Naive thymus-derived CD8-positive, alpha-beta T cell (primary cell): ENCODE measurements at regions not wholly inside any gene's neighbourhood (a gene's known extent, or its start where the extent isn't known, plus 50 kb on each side); places are given as distances from the start of the nearest gene placed in this dataset.
"Not testable (repeated sequence)": the region's sequence is repeated elsewhere in the genome, so short reads cannot be mapped to it uniquely, and the experiment has no call there.

Experiments used
- ATAC-seq, 2 donors: fragments of 150-1000 bp; cut with Tn5 transposase in 1 of 2; sonication (Bioruptor Pico), chemical (Tn5 transposase) in 1 of 2; 1 replicate in 1 of 2; 2 replicates in 1 of 2; pipeline ENCODE4 v1.10.0; 2021; ENCODE audit warnings: mild to moderate bottlenecking in 2 of 2, moderate library complexity in 2 of 2
- POLR2A ChIA-PET: fragments of 350-600 bp; sonication (Branson Sonifier 250); formaldehyde crosslinking; loops from one replicate; lab custom pipeline; 2021; ENCODE audit warnings: antibody characterized with exemption; lab: Charles Lee
- DNase-seq, 10 donors: peaks; one replicate each; pipeline versions ENCODE4 v3.0.0 to v3.0.0-alpha.2; 2020 to 2022
- H3K27ac Mint-ChIP-seq, 10 donors: one replicate each; pipeline ENCODE4 v1.8.0; 2020 to 2022; ENCODE audit warnings: mild to moderate bottlenecking in 10 of 10, mixed read lengths in 10 of 10, moderate library complexity in 4 of 10, inconsistent platforms in 1 of 10
- H3K27me3 Mint-ChIP-seq, 5 donors: one replicate each; pipeline ENCODE4 v1.8.0; 2021 to 2022; ENCODE audit warnings: mixed read lengths in 5 of 5
- H3K36me3 Mint-ChIP-seq, 3 donors: one replicate each; pipeline ENCODE4 v1.8.0; 2020 to 2022; ENCODE audit warnings: mixed read lengths in 3 of 3, mild to moderate bottlenecking in 2 of 3, inconsistent platforms in 1 of 3
- H3K4me1 Mint-ChIP-seq, 4 donors: one replicate each; pipeline ENCODE4 v1.8.0; 2021 to 2022; ENCODE audit warnings: mixed read lengths in 4 of 4
- H3K4me3 Mint-ChIP-seq, 10 donors: one replicate each; pipeline ENCODE4 v1.8.0; 2020 to 2022; ENCODE audit warnings: mild to moderate bottlenecking in 10 of 10, mixed read lengths in 10 of 10, moderate library complexity in 6 of 10, inconsistent platforms in 1 of 10
- H3K9me3 Mint-ChIP-seq, 9 donors: one replicate each; pipeline ENCODE4 v1.8.0; 2020 to 2022; ENCODE audit warnings: mixed read lengths in 9 of 9, mild to moderate bottlenecking in 3 of 9, inconsistent platforms in 1 of 9, moderate library complexity in 1 of 9

- H3K27ac Mint-ChIP-seq = no peak overlapping the region
- POLR2A ChIA-PET = no interaction called here
- no peak overlapping the region for H3K4me3 Mint-ChIP-seq
- ATAC-seq (no peak), DNase-seq (no peak)
- no peaks in the 10 kb centered on the region for H3K9me3 Mint-ChIP-seq
- H3K4me1 Mint-ChIP-seq = peaks cover 2 to 8% (median 3%) of the 10 kb centered on the region in 4 donors
- no peaks in the 10 kb centered on the region for H3K36me3 Mint-ChIP-seq
- peaks cover 0 to 3% (median 3%) of the 10 kb centered on the region in 5 donors for H3K27me3 Mint-ChIP-seq
Observed at GRCh38 chr5:96115147-96115807, 153.6 kb upstream of the ELL2 start.

- Mint-ChIP-seq H3K4me3 (no peak overlapping the region), H3K36me3 (no peaks in the 10 kb centered on the region), H3K27ac (no peak overlapping the region), H3K9me3 (no peaks in the 10 kb centered on the region), H3K27me3 (peaks cover 0 to 3% (median 2%) of the 10 kb centered on the region in 5 donors), H3K4me1 (peaks cover 2 to 8% (median 3%) of the 10 kb centered on the region in 4 donors)
- DNase-seq = no peak
- ATAC-seq = no peak
- POLR2A ChIA-PET = no interaction called here
Observed at GRCh38 chr5:96114736-96115135, 153.1 kb upstream of the ELL2 start.

- Mint-ChIP-seq H3K4me3 (no peak overlapping the region), H3K9me3 (no peaks in the 10 kb centered on the region), H3K27ac (no peak overlapping the region), H3K27me3 (peaks cover 0 to 8% (median 5%) of the 10 kb centered on the region in 5 donors), H3K4me1 (peaks cover 2 to 8% (median 3%) of the 10 kb centered on the region in 4 donors), H3K36me3 (peaks cover 0 to 4% (median 0%) of the 10 kb centered on the region in 3 donors)
- ATAC-seq (no peak), DNase-seq (no peak)
- POLR2A ChIA-PET = no interaction called here
Observed at GRCh38 chr5:96113170-96113939, 151.7 kb upstream of the ELL2 start.

- ATAC-seq (no peak), DNase-seq (no peak)
- Mint-ChIP-seq H3K36me3 (peaks cover 0 to 4% (median 0%) of the 10 kb centered on the region in 3 donors), H3K27ac (no peak overlapping the region), H3K9me3 (no peaks in the 10 kb centered on the region), H3K4me3 (no peak overlapping the region), H3K27me3 (peaks cover 0 to 8% (median 5%) of the 10 kb centered on the region in 5 donors), H3K4me1 (peaks cover 2 to 8% (median 3%) of the 10 kb centered on the region in 4 donors)
- POLR2A ChIA-PET = no interaction called here
Observed at GRCh38 chr5:96112703-96113102, 151.1 kb upstream of the ELL2 start.

- DNase-seq = no peak
- POLR2A ChIA-PET = no interaction called here
- no peak for ATAC-seq
- H3K27ac Mint-ChIP-seq = no peak overlapping the region
- H3K36me3 Mint-ChIP-seq = peaks cover 0 to 4% (median 0%) of the 10 kb centered on the region in 3 donors
- H3K27me3 Mint-ChIP-seq = peaks cover 0 to 8% (median 5%) of the 10 kb centered on the region in 5 donors
- no peaks in the 10 kb centered on the region for H3K9me3 Mint-ChIP-seq
- H3K4me1 Mint-ChIP-seq = peaks cover 2 to 8% (median 3%) of the 10 kb centered on the region in 4 donors
- no peak overlapping the region for H3K4me3 Mint-ChIP-seq
Observed at GRCh38 chr5:96112123-96112670, 150.5 kb upstream of the ELL2 start.

GRCh38 chr5:96111080-96111756 is 149.6 kb upstream of the ELL2 start:
- H3K9me3 Mint-ChIP-seq = peaks cover 0 to under 1% (median 0%) of the 10 kb centered on the region in 9 donors
- H3K4me1 Mint-ChIP-seq = peaks cover 2 to 8% (median 3%) of the 10 kb centered on the region in 4 donors
- peaks cover 0 to 4% (median 0%) of the 10 kb centered on the region in 3 donors for H3K36me3 Mint-ChIP-seq
- ATAC-seq (no peak), DNase-seq (no peak)
- H3K27me3 Mint-ChIP-seq = peaks cover 0 to 8% (median 5%) of the 10 kb centered on the region in 5 donors
- H3K4me3 Mint-ChIP-seq = no peak overlapping the region
- H3K27ac Mint-ChIP-seq = no peak overlapping the region
- POLR2A ChIA-PET = no interaction called here

- Mint-ChIP-seq H3K27ac (no peak overlapping the region), H3K9me3 (peaks cover 0 to 9% (median 3%) of the 10 kb centered on the region in 9 donors), H3K4me3 (no peak overlapping the region), H3K36me3 (peaks cover 0 to 7% (median 4%) of the 10 kb centered on the region in 3 donors), H3K4me1 (peaks cover 0 to 2% (median 0%) of the 10 kb centered on the region in 4 donors), H3K27me3 (peaks cover 0 to 10% (median 6%) of the 10 kb centered on the region in 5 donors)
- DNase-seq = no peak
- POLR2A ChIA-PET = no interaction called here
- ATAC-seq = no peak
Observed at GRCh38 chr5:96110300-96110699, 148.6 kb upstream of the ELL2 start.

- H3K36me3 Mint-ChIP-seq, H3K4me1 Mint-ChIP-seq, DNase-seq, ATAC-seq, H3K27ac Mint-ChIP-seq, H3K4me3 Mint-ChIP-seq, POLR2A ChIA-PET: not testable (repeated sequence)
- H3K9me3 Mint-ChIP-seq = peaks cover 0 to 12% (median 3%) of the 10 kb centered on the region in 9 donors
- peaks cover 0 to 10% (median 6%) of the 10 kb centered on the region in 5 donors for H3K27me3 Mint-ChIP-seq
Observed at GRCh38 chr5:96108629-96109028, 147.0 kb upstream of the ELL2 start.

- peaks cover 0 to 12% (median 5%) of the 10 kb centered on the region in 9 donors for H3K9me3 Mint-ChIP-seq
- H3K36me3 Mint-ChIP-seq, H3K4me1 Mint-ChIP-seq, ATAC-seq, H3K27ac Mint-ChIP-seq, DNase-seq, H3K27me3 Mint-ChIP-seq, H3K4me3 Mint-ChIP-seq, POLR2A ChIA-PET: not testable (repeated sequence)
Observed at GRCh38 chr5:96103829-96104228, 142.2 kb upstream of the ELL2 start.

GRCh38 chr5:96101358-96102089 is 139.9 kb upstream of the ELL2 start:
- H3K36me3 Mint-ChIP-seq = peaks cover 0 to 7% (median 2%) of the 10 kb centered on the region in 3 donors
- no peak overlapping the region for H3K4me3 Mint-ChIP-seq
- H3K27ac Mint-ChIP-seq = no peak overlapping the region
- peaks cover 0 to 12% (median 5%) of the 10 kb centered on the region in 9 donors for H3K9me3 Mint-ChIP-seq
- no peak for DNase-seq
- H3K27me3 Mint-ChIP-seq = peaks cover 0 to 6% (median 0%) of the 10 kb centered on the region in 5 donors
- no peaks in the 10 kb centered on the region for H3K4me1 Mint-ChIP-seq
- ATAC-seq = no peak
- POLR2A ChIA-PET = no interaction called here

GRCh38 chr5:96097488-96097887 is 135.8 kb upstream of the ELL2 start:
- ATAC-seq, POLR2A ChIA-PET, H3K4me1 Mint-ChIP-seq, H3K27me3 Mint-ChIP-seq, DNase-seq, H3K9me3 Mint-ChIP-seq, H3K36me3 Mint-ChIP-seq, H3K4me3 Mint-ChIP-seq, H3K27ac Mint-ChIP-seq: not testable (repeated sequence)

GRCh38 chr5:96096724-96097123 is 135.1 kb upstream of the ELL2 start:
- no peak for DNase-seq

More at GRCh38 chr5:96096724-96097123, 135.1 kb upstream of the ELL2 start:
- Mint-ChIP-seq H3K4me3 (no peak overlapping the region), H3K27ac (no peak overlapping the region), H3K36me3 (no peaks in the 10 kb centered on the region), H3K9me3 (no peaks in the 10 kb centered on the region), H3K4me1 (no peaks in the 10 kb centered on the region), H3K27me3 (no peaks in the 10 kb centered on the region)
- no peak for ATAC-seq
- POLR2A ChIA-PET = interaction anchor here (0.7 kb wide), 1 partner anchor 107 kb away, joined by 4 read pairs; no protein-coding TSS in a partner anchor
